ENCODE measurements at regions not wholly inside any gene's neighbourhood (a gene's known extent, or its start where the extent isn't known, plus 50 kb on each side); places are given as distances from the start of the nearest gene placed in this dataset.

DNA sequence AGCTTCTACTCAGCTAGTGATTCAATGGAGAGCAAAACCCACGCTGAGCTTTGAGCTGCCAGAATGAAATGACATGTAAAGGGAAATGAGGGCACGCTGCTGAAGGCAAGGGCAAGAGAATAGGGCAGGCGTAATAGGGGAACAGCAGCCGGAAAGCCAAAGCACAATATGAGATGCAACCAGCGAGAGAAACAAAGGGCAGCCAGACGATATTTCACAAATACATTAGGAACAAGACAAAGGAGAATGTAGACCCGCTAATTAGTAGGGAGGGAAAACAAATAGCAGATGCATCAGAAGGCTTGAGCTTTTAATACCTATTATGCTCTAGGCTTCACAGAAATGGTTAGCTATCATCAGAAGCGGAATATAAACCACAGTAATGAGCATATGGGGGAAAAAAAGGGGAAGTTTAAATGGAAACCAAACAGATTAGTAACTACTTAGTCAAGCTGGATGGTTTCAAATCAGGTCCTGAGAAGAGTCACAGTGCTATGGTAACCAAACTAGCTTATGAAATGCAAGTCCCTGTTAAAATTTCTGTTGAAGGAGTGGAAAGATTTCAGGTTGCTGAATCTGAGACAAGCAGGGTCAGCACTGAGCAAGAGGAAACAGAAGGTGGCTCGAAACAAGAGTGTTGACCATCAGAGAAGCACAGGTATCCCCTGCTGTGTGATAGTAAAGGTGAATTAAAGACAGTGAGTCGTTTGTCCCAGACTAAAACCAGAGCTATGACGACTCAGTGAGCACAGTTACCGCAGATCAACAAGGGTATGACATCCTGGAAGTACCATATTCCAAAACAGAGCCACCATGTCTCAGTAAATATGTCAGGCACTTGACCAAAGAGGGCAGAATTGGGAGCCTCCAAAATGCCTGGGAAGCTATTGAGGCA, 496.9 kb upstream of the CELF2 start:
- H3K9me3 Mint-ChIP-seq: no peaks in the 10 kb centered on the region
- H3K27me3 Mint-ChIP-seq: peaks cover 21% of the 10 kb centered on the region
- peak; percentile 88 for ATAC-seq (replicated peaks)
- H3K4me3 Mint-ChIP-seq: no peak overlapping the region
- no peaks in the 10 kb centered on the region for H3K36me3 Mint-ChIP-seq (ENCODE audit: low read depth)
- H3K27ac Mint-ChIP-seq: peak overlapping the region; percentile 73
- H3K4me1 Mint-ChIP-seq: no peaks in the 10 kb centered on the region

DNA sequence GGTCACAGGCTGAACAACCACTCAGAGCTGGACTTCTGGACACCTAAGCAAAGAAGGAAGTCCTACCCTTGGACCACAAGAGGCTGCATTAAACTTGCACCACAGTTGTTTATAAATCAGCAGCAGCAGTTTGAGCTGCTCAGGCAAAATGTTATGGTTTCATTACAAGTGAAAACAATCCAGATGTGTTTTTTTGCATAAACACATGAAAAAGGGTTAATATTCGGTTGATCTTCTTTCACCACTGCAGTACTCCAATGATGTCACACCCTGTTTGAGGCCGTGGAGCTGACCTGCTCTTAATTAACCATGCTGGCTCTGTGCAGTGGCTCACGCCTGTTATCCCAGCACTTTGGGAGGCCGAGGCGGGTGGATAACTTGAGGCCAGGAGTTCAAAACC, 490.8 kb upstream of the CELF2 start:
- Mint-ChIP-seq H3K9me3 (no peaks in the 10 kb centered on the region), H3K4me1 (no peaks in the 10 kb centered on the region), H3K27me3 (peaks cover 17% of the 10 kb centered on the region), H3K36me3 (ENCODE audit: low read depth) (no peaks in the 10 kb centered on the region), H3K4me3 (no peak overlapping the region), H3K27ac (no peak overlapping the region)
- ATAC-seq (replicated peaks): no peak

DNA sequence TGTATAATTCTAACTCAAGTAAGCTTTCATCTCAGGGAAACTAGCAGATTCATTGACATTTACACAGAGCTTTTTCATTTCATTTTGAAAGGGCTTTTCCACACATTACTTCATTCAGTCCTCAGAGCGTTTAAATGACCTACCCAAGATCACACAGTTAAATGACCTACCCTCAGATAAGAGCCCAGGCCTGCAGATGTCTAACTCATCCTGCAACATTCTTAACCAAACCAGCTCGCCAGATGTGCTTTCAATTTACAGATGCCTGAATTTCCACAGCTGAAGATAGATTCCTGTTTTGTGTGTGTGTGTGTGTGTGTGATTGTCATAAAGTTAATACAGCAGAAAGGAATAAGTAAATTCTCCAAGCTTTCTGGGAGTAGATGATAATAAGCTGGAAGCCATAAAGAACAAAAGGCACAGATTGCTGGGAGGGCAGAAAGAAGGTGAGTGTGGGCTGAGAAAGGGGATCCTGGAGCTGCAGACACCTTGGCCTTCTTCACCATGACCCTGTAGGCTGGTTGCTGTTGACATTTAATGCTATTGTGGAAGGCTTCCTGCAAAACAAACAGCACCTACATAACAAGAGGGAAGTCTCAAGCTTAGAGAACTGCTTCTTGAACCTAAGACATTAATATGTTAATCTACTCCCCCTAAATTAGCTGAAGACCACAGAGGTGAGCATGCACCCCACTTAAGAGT, 489.7 kb upstream of the CELF2 start:
- no peak overlapping the region for H3K27ac Mint-ChIP-seq
- no peaks in the 10 kb centered on the region for H3K9me3 Mint-ChIP-seq
- H3K4me1 Mint-ChIP-seq: no peaks in the 10 kb centered on the region
- ATAC-seq (replicated peaks): no peak
- H3K4me3 Mint-ChIP-seq: no peak overlapping the region
- no peaks in the 10 kb centered on the region for H3K36me3 Mint-ChIP-seq (ENCODE audit: low read depth)
- H3K27me3 Mint-ChIP-seq: peaks cover 17% of the 10 kb centered on the region

DNA sequence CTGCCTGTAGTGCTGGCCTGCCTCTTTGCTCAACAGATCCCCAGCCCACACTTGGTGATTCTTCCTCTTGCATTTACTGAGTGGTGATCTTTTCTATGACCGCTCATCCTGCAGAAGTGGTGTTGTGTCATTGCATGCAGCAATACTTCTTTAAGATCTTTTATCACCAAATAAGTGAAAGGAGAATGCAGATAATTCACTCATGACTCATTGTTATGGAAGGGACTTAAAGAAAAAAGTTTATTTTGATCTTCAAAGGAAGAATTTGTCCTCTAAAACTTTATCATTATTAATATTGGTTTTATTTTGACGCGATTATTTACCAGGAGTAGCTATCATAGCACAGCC, 489.1 kb upstream of the CELF2 start:
- H3K27me3 Mint-ChIP-seq: peaks cover 17% of the 10 kb centered on the region
- no peaks in the 10 kb centered on the region for H3K9me3 Mint-ChIP-seq
- no peak for ATAC-seq (replicated peaks)
- H3K27ac Mint-ChIP-seq: no peak overlapping the region
- H3K36me3 Mint-ChIP-seq (ENCODE audit: low read depth): no peaks in the 10 kb centered on the region
- no peak overlapping the region for H3K4me3 Mint-ChIP-seq
- no peaks in the 10 kb centered on the region for H3K4me1 Mint-ChIP-seq

DNA sequence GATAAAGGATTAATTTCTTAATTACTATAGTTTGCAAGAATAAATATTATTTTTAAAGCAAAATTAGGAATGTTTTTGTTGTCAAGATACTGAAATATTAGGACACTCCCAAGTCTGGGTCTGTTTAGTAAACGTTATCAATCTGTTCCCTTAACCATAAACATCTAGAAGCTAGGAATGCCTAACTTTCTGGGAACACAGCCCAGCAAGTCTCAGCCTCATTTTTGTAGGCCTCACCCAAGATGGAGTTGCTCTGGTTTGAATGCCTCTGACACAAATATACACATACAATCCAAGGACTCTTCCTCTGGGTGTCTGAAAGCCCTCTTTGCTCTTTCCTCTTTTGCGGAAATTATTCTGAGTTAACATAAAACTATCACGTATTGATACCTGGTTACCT, 487.4 kb upstream of the CELF2 start:
- no peak for ATAC-seq (replicated peaks)
- H3K36me3 Mint-ChIP-seq (ENCODE audit: low read depth): no peaks in the 10 kb centered on the region
- H3K27me3 Mint-ChIP-seq: peaks cover 20% of the 10 kb centered on the region
- H3K4me3 Mint-ChIP-seq: no peak overlapping the region
- H3K4me1 Mint-ChIP-seq: no peaks in the 10 kb centered on the region
- H3K9me3 Mint-ChIP-seq: no peaks in the 10 kb centered on the region
- no peak overlapping the region for H3K27ac Mint-ChIP-seq

DNA sequence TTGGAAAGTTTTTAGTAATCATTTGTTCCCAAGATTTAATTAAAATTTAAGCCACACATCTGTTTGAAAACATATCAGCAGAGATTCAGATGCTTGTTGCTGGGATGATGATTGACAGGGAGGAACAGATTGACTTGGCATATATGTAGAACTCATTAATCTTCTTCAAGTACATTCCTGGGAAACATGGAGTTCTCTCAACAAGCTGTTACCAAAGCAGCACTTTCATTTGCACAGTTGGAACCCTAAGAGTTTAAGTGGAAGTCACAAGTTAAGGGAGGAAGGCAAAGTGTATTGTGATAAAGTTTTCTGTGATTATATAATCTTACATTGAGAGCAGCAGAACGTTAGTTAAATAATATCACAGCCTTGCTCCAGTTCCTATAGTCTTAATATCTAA, 485.4 kb upstream of the CELF2 start:
- H3K36me3 Mint-ChIP-seq (ENCODE audit: low read depth): no peaks in the 10 kb centered on the region
- H3K9me3 Mint-ChIP-seq: no peaks in the 10 kb centered on the region
- H3K27ac Mint-ChIP-seq: no peak overlapping the region
- H3K4me1 Mint-ChIP-seq: no peaks in the 10 kb centered on the region
- H3K4me3 Mint-ChIP-seq: no peak overlapping the region
- no peak for ATAC-seq (replicated peaks)
- H3K27me3 Mint-ChIP-seq: peaks cover 12% of the 10 kb centered on the region

DNA sequence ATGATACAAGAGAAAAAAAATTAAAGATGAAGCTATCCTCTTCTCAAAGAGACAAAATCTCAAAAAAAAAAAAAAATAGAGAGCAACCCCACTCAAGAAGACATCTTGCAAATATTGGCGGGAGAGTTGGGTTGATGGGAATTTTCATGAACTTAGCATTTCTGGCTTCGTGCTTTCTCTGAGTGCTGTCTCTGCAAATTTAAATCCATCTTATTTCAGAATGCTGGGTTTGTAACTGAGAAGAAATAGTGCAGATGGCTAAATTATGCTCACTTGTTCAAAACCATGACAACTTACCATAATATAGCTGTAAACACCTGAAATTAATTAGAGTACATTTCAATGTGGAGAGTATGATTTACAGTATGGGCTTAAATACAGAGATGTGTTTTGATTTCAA, 484.8 kb upstream of the CELF2 start:
- no peaks in the 10 kb centered on the region for H3K9me3 Mint-ChIP-seq
- ATAC-seq (replicated peaks): no peak
- no peaks in the 10 kb centered on the region for H3K36me3 Mint-ChIP-seq (ENCODE audit: low read depth)
- no peaks in the 10 kb centered on the region for H3K4me1 Mint-ChIP-seq
- H3K27me3 Mint-ChIP-seq: peaks cover 12% of the 10 kb centered on the region
- no peak overlapping the region for H3K27ac Mint-ChIP-seq
- H3K4me3 Mint-ChIP-seq: no peak overlapping the region

DNA sequence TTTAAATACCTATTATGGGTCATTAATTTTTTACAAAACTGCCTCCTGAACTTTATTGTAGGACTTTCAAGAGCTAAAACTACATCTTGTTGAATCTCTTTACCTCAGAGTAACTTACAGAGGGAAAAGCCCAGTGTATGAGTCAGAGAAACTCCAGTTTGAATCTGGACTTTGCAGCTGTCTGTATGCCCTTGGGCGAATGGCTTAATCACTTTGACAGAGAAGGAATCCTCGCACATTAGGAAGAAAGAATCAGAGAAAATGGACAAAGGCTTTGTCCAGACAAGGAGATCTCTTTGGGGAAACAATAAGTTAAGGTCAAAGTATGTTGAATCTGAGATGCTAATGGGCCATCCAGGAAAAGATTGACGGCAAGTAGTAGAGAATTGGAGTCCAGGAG, 484.2 kb upstream of the CELF2 start:
- no peak for ATAC-seq (replicated peaks)
- Mint-ChIP-seq H3K4me3 (no peak overlapping the region), H3K4me1 (no peaks in the 10 kb centered on the region), H3K36me3 (ENCODE audit: low read depth) (no peaks in the 10 kb centered on the region), H3K27ac (no peak overlapping the region), H3K27me3 (peaks cover 13% of the 10 kb centered on the region), H3K9me3 (no peaks in the 10 kb centered on the region)

DNA sequence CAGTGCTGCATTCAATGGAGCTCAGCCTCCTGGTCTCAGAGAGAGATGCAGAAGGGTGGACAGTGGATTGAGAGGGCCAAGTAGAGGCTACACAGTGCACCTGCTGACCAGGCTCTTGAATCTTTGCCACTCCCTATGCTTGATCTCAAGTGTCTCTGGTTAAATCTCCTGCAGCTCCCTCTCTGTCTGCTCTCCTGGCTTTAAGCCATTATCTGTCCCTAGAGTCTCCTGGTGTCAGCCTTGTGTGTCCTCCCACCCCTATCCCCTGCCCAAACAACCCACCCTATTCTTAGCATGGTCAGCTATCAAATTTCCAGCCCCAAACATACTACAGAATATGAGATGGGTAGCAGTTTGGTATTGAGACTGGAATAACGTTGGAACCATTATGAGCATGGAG, 479.3 kb upstream of the CELF2 start:
- Mint-ChIP-seq H3K36me3 (ENCODE audit: low read depth) (no peaks in the 10 kb centered on the region), H3K4me3 (no peak overlapping the region), H3K4me1 (no peaks in the 10 kb centered on the region), H3K9me3 (no peaks in the 10 kb centered on the region), H3K27ac (no peak overlapping the region), H3K27me3 (peaks cover 13% of the 10 kb centered on the region)
- no peak for ATAC-seq (replicated peaks)

DNA sequence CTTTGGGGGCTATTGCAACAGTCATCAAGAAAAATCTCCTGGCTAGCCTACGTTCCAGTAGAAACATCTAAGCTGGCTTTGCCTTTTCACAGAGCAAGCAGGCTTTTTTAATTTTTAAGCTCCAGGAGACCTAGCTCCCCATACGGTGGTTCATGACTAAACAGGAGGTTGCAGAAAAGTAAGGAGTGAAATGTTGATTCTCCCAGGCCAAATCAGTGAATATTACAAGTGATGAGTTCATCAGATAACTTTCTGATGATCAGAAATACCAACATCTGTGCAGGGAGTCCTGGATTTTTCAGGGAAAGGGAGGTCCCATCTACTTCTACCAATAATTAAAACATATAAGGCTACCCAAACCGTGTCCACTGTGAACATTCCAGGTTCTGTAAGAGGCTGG, 477.3 kb upstream of the CELF2 start:
- no peak overlapping the region for H3K27ac Mint-ChIP-seq
- no peak for ATAC-seq (replicated peaks)
- H3K4me3 Mint-ChIP-seq: no peak overlapping the region
- no peaks in the 10 kb centered on the region for H3K36me3 Mint-ChIP-seq (ENCODE audit: low read depth)
- no peaks in the 10 kb centered on the region for H3K9me3 Mint-ChIP-seq
- H3K27me3 Mint-ChIP-seq: peaks cover 12% of the 10 kb centered on the region
- H3K4me1 Mint-ChIP-seq: no peaks in the 10 kb centered on the region

DNA sequence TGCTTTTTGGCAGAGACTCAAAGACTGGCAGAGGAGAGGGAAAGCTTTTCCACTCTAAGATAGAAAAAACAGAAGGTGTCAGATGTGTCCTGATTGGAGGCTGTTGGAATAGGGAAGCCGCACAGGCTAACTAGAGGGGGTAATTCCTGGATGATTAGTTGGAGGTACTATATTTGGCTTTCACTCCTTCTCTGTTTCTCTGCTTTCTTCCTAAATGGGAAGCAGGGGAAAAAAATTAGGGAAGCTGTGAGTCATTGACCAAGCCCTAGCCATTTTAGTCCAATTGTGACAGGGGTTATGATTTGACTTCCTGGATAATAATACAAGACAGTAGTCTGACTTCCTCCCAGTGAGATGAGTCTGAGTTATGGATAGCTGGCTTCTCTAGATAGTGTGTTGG, 475.2 kb upstream of the CELF2 start:
- no peaks in the 10 kb centered on the region for H3K4me1 Mint-ChIP-seq

DNA sequence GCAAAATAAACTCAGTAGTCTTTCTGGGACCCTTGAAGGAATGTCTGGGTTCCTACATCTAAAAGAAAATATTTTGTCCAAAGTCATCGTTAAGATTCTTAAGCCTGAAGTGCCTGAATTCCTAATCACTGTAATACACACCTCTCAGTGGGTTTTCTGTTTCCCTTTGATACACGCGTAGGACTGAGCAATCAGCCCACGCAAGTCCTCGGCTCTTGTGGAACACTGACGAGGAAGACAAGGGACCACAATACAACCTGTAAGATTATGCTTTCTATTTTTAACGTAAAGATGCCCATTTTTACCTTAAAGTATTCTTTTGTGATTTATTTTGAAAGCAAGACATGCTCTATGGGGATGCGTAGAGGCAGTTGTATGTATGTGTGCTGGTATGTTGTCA, 472.8 kb upstream of the CELF2 start:
- H3K36me3 Mint-ChIP-seq (ENCODE audit: low read depth): no peaks in the 10 kb centered on the region
- no peaks in the 10 kb centered on the region for H3K4me1 Mint-ChIP-seq
- no peaks in the 10 kb centered on the region for H3K9me3 Mint-ChIP-seq
- H3K4me3 Mint-ChIP-seq: no peak overlapping the region
- no peak for ATAC-seq (replicated peaks)
- no peak overlapping the region for H3K27ac Mint-ChIP-seq
- H3K27me3 Mint-ChIP-seq: peaks cover 13% of the 10 kb centered on the region

More for the DNA sequence above, 475.2 kb upstream of the CELF2 start:
- no peak overlapping the region for H3K27ac Mint-ChIP-seq
- H3K36me3 Mint-ChIP-seq (ENCODE audit: low read depth): no peaks in the 10 kb centered on the region
- H3K27me3 Mint-ChIP-seq: peaks cover 16% of the 10 kb centered on the region
- H3K4me3 Mint-ChIP-seq: no peak overlapping the region
- ATAC-seq (replicated peaks): no peak
- no peaks in the 10 kb centered on the region for H3K9me3 Mint-ChIP-seq

DNA sequence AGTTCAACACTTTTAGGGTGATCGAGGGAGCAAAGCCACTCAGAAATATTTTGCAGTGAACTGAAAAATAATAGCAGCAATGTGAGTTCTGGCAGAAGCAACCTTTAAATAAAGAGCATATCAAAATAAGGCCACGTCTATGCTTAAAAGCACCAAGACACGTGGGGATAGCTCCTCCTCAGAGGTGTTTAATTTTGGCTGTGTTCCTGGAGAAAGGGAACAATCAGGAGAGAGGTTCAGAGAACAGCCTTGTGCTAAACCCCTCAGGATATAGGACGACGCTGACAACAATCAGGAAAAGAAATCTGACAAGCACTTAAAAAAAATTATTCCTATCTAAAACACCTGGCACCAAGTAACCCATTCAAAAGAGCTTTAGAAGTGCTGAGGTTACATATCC, 471.9 kb upstream of the CELF2 start:
- Mint-ChIP-seq H3K9me3 (no peaks in the 10 kb centered on the region), H3K27ac (no peak overlapping the region), H3K4me1 (no peaks in the 10 kb centered on the region), H3K27me3 (peaks cover 16% of the 10 kb centered on the region), H3K36me3 (ENCODE audit: low read depth) (no peaks in the 10 kb centered on the region), H3K4me3 (no peak overlapping the region)
- no peak for ATAC-seq (replicated peaks)

DNA sequence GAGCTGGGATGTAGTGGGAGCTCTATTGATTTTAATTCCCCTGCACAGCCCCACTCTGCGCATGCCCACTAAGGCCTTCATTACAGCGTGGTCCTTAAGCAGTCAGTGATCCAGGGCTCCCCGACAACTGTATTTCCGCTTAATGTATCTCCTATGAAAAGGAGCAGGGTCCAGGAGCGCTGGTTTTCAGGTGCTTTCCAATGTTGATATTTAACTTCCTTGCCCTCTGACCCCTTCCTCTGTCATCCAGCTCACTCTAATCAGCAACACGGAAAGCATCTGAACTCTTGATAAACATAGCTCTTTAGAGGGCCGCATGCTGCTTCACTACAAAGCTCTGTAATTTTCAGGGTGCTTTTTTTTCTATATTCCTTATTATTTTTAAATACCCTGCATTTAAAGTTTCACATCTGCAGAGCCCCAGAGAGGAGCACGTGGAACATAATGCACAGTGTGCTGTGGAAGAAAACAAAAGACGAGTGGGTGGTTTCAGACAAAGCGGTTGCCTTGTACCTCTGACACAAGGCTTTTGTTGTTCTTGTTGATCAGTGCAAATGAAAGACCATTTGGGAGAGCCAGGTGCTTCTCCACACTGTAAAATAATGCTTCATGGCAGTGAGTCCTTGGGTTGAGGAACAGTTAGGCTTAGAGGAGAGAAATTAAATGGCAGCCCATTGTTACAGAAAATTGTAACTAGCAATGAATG, 465.9 kb upstream of the CELF2 start:
- no peak overlapping the region for H3K27ac Mint-ChIP-seq
- no peak overlapping the region for H3K4me3 Mint-ChIP-seq
- H3K36me3 Mint-ChIP-seq (ENCODE audit: low read depth): no peaks in the 10 kb centered on the region
- ATAC-seq (replicated peaks): no peak
- no peaks in the 10 kb centered on the region for H3K4me1 Mint-ChIP-seq
- H3K27me3 Mint-ChIP-seq: peaks cover 11% of the 10 kb centered on the region
- H3K9me3 Mint-ChIP-seq: no peaks in the 10 kb centered on the region

DNA sequence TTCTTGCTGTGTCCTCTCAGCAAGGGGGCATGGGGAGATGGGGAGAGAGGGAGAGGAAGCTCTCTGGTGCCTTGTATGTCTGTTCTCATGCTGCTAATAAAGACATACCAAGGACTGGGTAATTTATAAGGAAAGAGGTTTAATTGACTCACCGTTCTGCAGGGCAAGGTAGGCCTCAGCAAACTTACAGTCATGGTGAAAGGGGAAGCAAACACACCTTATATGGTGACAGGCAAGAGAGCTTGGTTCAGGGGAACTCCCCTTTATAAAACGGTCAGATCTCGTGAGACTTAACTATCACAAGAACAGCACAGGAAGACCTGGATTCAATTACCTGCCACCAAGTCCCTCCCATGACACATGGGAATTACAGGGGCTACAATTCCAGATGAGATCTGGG, 464.7 kb upstream of the CELF2 start:
- no peak overlapping the region for H3K4me3 Mint-ChIP-seq
- H3K4me1 Mint-ChIP-seq: no peaks in the 10 kb centered on the region
- H3K36me3 Mint-ChIP-seq (ENCODE audit: low read depth): no peaks in the 10 kb centered on the region
- H3K27ac Mint-ChIP-seq: no peak overlapping the region
- ATAC-seq (replicated peaks): peak; percentile 77
- H3K9me3 Mint-ChIP-seq: no peaks in the 10 kb centered on the region
- peaks cover 11% of the 10 kb centered on the region for H3K27me3 Mint-ChIP-seq

All from activated T-helper 17 cell treated with anti-CD3 and anti-CD28 coated beads, Interleukin-2, amount 50 U/mL, for 72 hours (primary cell).